ENCODE measurements at regions not wholly inside any gene's neighbourhood (a gene's known extent, or its start where the extent isn't known, plus 50 kb on each side); places are given as distances from the start of the nearest gene placed in this dataset.

- DNase-seq = no peak
Measured at GRCh38 chr11:15705891-15706290, 591.2 kb downstream of the INSC start.

- DNase-seq = no peak
Measured at GRCh38 chr11:15707194-15707593, 592.5 kb downstream of the INSC start.

- DNase-seq = no peak
Measured at GRCh38 chr11:15707971-15708370, 593.2 kb downstream of the INSC start.

- no peak for DNase-seq
Measured at GRCh38 chr11:15710580-15711275, 596.0 kb downstream of the INSC start.

GRCh38 chr11:15711311-15711710 lies 596.6 kb downstream of the INSC start:
- DNase-seq = no peak

- DNase-seq = no peak
Measured at GRCh38 chr11:15714641-15715399, 600.1 kb downstream of the INSC start.

GRCh38 chr11:15716550-15716949 lies 601.8 kb downstream of the INSC start:
- no peak for DNase-seq

- DNase-seq = no peak
Measured at GRCh38 chr11:15720460-15720859, 605.7 kb downstream of the INSC start.

GRCh38 chr11:15723966-15724365 lies 609.2 kb downstream of the INSC start:
- DNase-seq = no peak

- DNase-seq = no peak
Measured at GRCh38 chr11:15724601-15725000, 609.9 kb downstream of the INSC start.

- no peak for DNase-seq
Measured at GRCh38 chr11:15725246-15725645, 610.5 kb downstream of the INSC start.

- no peak for DNase-seq
Measured at GRCh38 chr11:15726221-15726746, 611.6 kb downstream of the INSC start.

- no peak for DNase-seq
Measured at GRCh38 chr11:15726893-15727519, 612.3 kb downstream of the INSC start.

- no peak for DNase-seq
Measured at GRCh38 chr11:15727520-15727914, 612.8 kb downstream of the INSC start.

GRCh38 chr11:15728207-15728606 lies 613.5 kb downstream of the INSC start:
- no peak for DNase-seq

- no peak for DNase-seq
Measured at GRCh38 chr11:15730263-15730994, 615.7 kb downstream of the INSC start.

GRCh38 chr11:15730995-15731385 lies 616.3 kb downstream of the INSC start:
- DNase-seq = no peak

GRCh38 chr11:15735706-15736105 lies 620.6 kb downstream of the SOX6 start:
- DNase-seq = no peak

GRCh38 chr11:15737320-15737719 lies 619.0 kb downstream of the SOX6 start:
- no peak for DNase-seq

GRCh38 chr11:15738931-15739330 lies 617.4 kb downstream of the SOX6 start:
- DNase-seq = no peak

- no peak for DNase-seq
Measured at GRCh38 chr11:15742626-15743519, 613.5 kb downstream of the SOX6 start.

GRCh38 chr11:15744693-15745092 lies 611.7 kb downstream of the SOX6 start:
- no peak for DNase-seq

Data from activated gamma-delta T cell (primary cell).